GM23338 (cell line): ENCODE measurements at regions not wholly inside any gene's neighbourhood (a gene's known extent, or its start where the extent isn't known, plus 50 kb on each side); places are given as distances from the start of the nearest gene placed in this dataset.

Experiments
- ATAC-seq: fragments of 200-7000 bp; cut with Tn5 transposase; 3 replicates; pipeline ENCODE4 v1.9.1; 2020
- DNase-seq: peaks from one replicate; pipeline ENCODE4 v3.0.0-alpha.2; 2015; ENCODE audit warnings: low spot score
- H2AFZ ChIP-seq: fragments of 200-600 bp; sonication (generic); 2 replicates; pipeline ENCODE4 v1.8.0; 2016; ENCODE audit warnings: antibody characterized with exemption, mild to moderate bottlenecking, moderate library complexity
- H3F3A ChIP-seq: fragments of 200-600 bp; sonication (generic); replicated peaks from 2 replicates; pipeline ENCODE4 v1.8.0; 2017; ENCODE audit warnings: antibody characterized with exemption, mixed run types, low read depth
- H3K27ac ChIP-seq: fragments of 200-600 bp; sonication (generic); 2 replicates; pipeline ENCODE4 v1.6.1; 2016; ENCODE audit warnings: low read depth
- H3K27me3 ChIP-seq: fragments of 200-600 bp; sonication (generic); 2 replicates; pipeline ENCODE4 v1.8.0; 2016; ENCODE audit warnings: mild to moderate bottlenecking, mixed run types, moderate library complexity; ENCODE audit not compliant: insufficient read depth
- H3K36me3 ChIP-seq: fragments of 200-600 bp; sonication (generic); 2 replicates; pipeline ENCODE4 v1.8.0; 2016; ENCODE audit warnings: mild to moderate bottlenecking; ENCODE audit not compliant: insufficient read depth
- H3K4me1 ChIP-seq: fragments of 200-600 bp; sonication (generic); 2 replicates; pipeline ENCODE4 v1.8.0; 2016; ENCODE audit warnings: mild to moderate bottlenecking, moderate library complexity; ENCODE audit not compliant: insufficient read depth
- H3K4me2 ChIP-seq: fragments of 200-600 bp; sonication (generic); 2 replicates; pipeline ENCODE4 v1.7.1; 2017; ENCODE audit warnings: mixed run types
- H3K4me3 ChIP-seq: fragments of 200-600 bp; sonication (generic); 2 replicates; pipeline ENCODE4 v1.6.1; 2016; ENCODE audit warnings: mixed run types
- H3K79me2 ChIP-seq: fragments of 200-600 bp; sonication (generic); replicated peaks from 2 replicates; pipeline ENCODE4 v1.8.0; 2017; ENCODE audit warnings: mild to moderate bottlenecking; ENCODE audit not compliant: insufficient read depth
- H3K9me2 ChIP-seq: fragments of 200-600 bp; sonication (generic); 2 replicates; pipeline ENCODE4 v1.8.0; 2017; ENCODE audit not compliant: insufficient read depth
- H4K20me1 ChIP-seq: fragments of 200-600 bp; sonication (generic); replicated peaks from 2 replicates; pipeline ENCODE4 v1.8.0; 2017; ENCODE audit warnings: mild to moderate bottlenecking; ENCODE audit not compliant: insufficient read depth
- H3K27ac Mint-ChIP-seq: 2 replicates; pipeline ENCODE4 v1.8.0; 2020; ENCODE audit warnings: inconsistent platforms, mild to moderate bottlenecking, moderate library complexity, mixed read lengths
- H3K27me3 Mint-ChIP-seq: 3 replicates; pipeline ENCODE4 v1.8.0; 2022; ENCODE audit warnings: low read depth, mild to moderate bottlenecking, moderate library complexity, mixed read lengths, inconsistent platforms; ENCODE audit not compliant: insufficient read depth, poor library complexity
- H3K36me3 Mint-ChIP-seq: 3 replicates; pipeline ENCODE4 v1.8.0; 2021; ENCODE audit warnings: low read depth, mild to moderate bottlenecking, inconsistent platforms, moderate library complexity, mixed read lengths
- H3K4me1 Mint-ChIP-seq: 3 replicates; pipeline ENCODE4 v1.8.0; 2020; ENCODE audit warnings: mild to moderate bottlenecking, inconsistent platforms, mixed read lengths
- H3K4me3 Mint-ChIP-seq: 3 replicates; pipeline ENCODE4 v1.8.0; 2021; ENCODE audit warnings: moderate library complexity, mild to moderate bottlenecking, inconsistent platforms, mixed read lengths
- H3K9me3 Mint-ChIP-seq: 3 replicates; pipeline ENCODE4 v1.8.0; 2020; ENCODE audit warnings: moderate library complexity, mild to moderate bottlenecking, inconsistent platforms, mixed read lengths
- CREB1 ChIP-seq: fragments of 250-450 bp; sonication (Bioruptor Pico); IDR thresholded peaks from 2 replicates; pipeline ENCODE4 v1.5.0; 2020; ENCODE audit warnings: low read depth, mild to moderate bottlenecking, moderate library complexity
- EZH2 ChIP-seq: fragments of 200-600 bp; sonication (generic); IDR thresholded peaks from one replicate; pipeline ENCODE4 v1.8.0; 2017; ENCODE audit warnings: antibody characterized with exemption, mild to moderate bottlenecking, low read depth; ENCODE audit not compliant: unreplicated experiment
- JUNB ChIP-seq: IDR thresholded peaks from one replicate; pipeline ENCODE4 v1.6.1; 2016; ENCODE audit warnings: antibody characterized with exemption; ENCODE audit not compliant: unreplicated experiment
- NANOG ChIP-seq: IDR thresholded peaks from 2 replicates; pipeline ENCODE4 v1.6.1; 2016; ENCODE audit warnings: antibody characterized with exemption, borderline replicate concordance
- POLR2AphosphoS5 ChIP-seq: IDR thresholded peaks from 2 replicates; pipeline ENCODE4 v1.6.1; 2016; ENCODE audit warnings: antibody characterized with exemption, low read depth
- ZNF331 ChIP-seq: fragments of 250-450 bp; sonication (Bioruptor Pico); IDR thresholded peaks from 2 replicates; pipeline ENCODE4 v1.5.0; 2020; ENCODE audit warnings: low read depth, mild to moderate bottlenecking, moderate library complexity
- TF ChIP-seq, protein P1 (sequence below): IDR thresholded peaks from 2 replicates; pipeline ENCODE4 v1.6.1; 2016; ENCODE audit warnings: antibody characterized with exemption
- TF ChIP-seq, protein P2 (sequence below), 2 experiments: fragments of 200-600 bp in 1 of 2; sonication (generic) in 1 of 2; conservative IDR thresholded peaks; 2 replicates each; pipeline versions ENCODE4 v1.5.1 to v1.6.1; 2016 to 2017; ENCODE audit warnings: antibody characterized with exemption in 2 of 2, low read depth in 2 of 2, mild to moderate bottlenecking in 2 of 2, moderate library complexity in 1 of 2
- TF ChIP-seq, protein P3 (sequence below): IDR thresholded peaks from one replicate; pipeline ENCODE4 v1.6.1; 2018; ENCODE audit warnings: antibody characterized with exemption; ENCODE audit not compliant: unreplicated experiment

DNA sequence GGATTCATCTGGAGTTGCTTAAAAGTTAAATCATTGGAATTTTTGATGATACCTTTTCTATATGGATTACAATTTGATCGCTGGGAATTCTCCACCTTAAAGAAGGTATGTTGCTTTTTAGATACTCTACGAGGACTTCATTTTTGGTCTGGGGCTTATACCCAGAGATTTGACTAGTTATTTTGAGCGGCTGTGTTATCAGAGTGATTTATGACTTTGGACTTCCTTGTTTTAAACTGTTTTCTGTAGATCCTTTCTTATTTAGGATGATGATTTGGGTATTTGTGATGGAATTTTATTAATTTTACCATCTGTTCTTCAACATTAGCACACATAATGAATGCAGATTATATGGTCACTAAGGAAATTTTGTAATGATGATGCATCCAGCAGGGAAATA, 75.2 kb downstream of the SOX4 start (continued):
- TF ChIP-seq, protein P1, sequence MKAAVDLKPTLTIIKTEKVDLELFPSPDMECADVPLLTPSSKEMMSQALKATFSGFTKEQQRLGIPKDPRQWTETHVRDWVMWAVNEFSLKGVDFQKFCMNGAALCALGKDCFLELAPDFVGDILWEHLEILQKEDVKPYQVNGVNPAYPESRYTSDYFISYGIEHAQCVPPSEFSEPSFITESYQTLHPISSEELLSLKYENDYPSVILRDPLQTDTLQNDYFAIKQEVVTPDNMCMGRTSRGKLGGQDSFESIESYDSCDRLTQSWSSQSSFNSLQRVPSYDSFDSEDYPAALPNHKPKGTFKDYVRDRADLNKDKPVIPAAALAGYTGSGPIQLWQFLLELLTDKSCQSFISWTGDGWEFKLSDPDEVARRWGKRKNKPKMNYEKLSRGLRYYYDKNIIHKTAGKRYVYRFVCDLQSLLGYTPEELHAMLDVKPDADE, result no peak
- no peak for TF ChIP-seq ZNF331 (CRISPR knock-in tag)
- TF ChIP-seq, protein P2, sequence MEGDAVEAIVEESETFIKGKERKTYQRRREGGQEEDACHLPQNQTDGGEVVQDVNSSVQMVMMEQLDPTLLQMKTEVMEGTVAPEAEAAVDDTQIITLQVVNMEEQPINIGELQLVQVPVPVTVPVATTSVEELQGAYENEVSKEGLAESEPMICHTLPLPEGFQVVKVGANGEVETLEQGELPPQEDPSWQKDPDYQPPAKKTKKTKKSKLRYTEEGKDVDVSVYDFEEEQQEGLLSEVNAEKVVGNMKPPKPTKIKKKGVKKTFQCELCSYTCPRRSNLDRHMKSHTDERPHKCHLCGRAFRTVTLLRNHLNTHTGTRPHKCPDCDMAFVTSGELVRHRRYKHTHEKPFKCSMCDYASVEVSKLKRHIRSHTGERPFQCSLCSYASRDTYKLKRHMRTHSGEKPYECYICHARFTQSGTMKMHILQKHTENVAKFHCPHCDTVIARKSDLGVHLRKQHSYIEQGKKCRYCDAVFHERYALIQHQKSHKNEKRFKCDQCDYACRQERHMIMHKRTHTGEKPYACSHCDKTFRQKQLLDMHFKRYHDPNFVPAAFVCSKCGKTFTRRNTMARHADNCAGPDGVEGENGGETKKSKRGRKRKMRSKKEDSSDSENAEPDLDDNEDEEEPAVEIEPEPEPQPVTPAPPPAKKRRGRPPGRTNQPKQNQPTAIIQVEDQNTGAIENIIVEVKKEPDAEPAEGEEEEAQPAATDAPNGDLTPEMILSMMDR (conservative IDR thresholded peaks at IDR 0.05; ENCODE audit: low read depth in 2 of 2), result no peak

DNA sequence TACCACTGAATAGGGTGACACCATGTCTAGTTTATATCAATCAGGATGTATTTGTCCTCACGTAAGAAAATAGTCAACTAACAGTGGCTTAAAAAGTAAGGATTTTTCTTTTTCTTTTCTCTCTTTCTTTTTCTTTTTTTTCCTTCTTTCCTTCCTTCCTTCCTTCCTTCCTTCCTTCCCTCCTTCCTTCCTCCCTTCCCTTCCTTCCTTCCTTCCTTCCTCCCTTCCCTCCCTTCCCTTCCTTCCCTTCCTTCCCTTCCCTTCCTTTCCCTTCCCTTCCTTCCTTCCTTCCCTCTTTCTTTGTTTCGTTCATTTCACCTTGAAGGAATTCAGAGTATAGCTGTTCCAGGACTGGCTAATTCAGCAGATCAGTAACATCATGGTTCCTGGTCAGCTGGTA, 83.2 kb downstream of the SOX4 start:
- Histone ChIP-seq H3F3A (peaks cover 3% of the 10 kb centered on the region; the same call in 1 of the 2 replicates), H3K27ac (no peak overlapping the region), H3K4me1 (peaks cover 33% of the 10 kb centered on the region), H3K36me3 (0 out of 2 replicates have a peak, but pooled peaks cover 10% of the 10 kb centered on the region), H3K4me3 (no peak overlapping the region), H3K4me2 (no peak overlapping the region), H3K27me3 (no peaks in the 10 kb centered on the region), H3K9me2 (no peaks in the 10 kb centered on the region), H3K79me2 (peaks cover 100% of the 10 kb centered on the region), H4K20me1 (peaks cover 17% of the 10 kb centered on the region), H2AFZ (no peak overlapping the region)
- peaks cover 33% of the 10 kb centered on the region for H3K4me1 Mint-ChIP-seq
- no peak overlapping the region for H3K4me3 Mint-ChIP-seq
- no peak overlapping the region for H3K27ac Mint-ChIP-seq
- H3K27me3 Mint-ChIP-seq, result peaks cover 7% of the 10 kb centered on the region
- DNase-seq (no peak), ATAC-seq (no peak)
- peaks cover 67% of the 10 kb centered on the region for H3K36me3 Mint-ChIP-seq
- H3K9me3 Mint-ChIP-seq, result no peaks in the 10 kb centered on the region
- TF ChIP-seq EZH2, result no peak
- TF ChIP-seq ZNF331 (CRISPR knock-in tag), result no peak
- no peak for TF ChIP-seq POLR2AphosphoS5
- TF ChIP-seq, protein P3, sequence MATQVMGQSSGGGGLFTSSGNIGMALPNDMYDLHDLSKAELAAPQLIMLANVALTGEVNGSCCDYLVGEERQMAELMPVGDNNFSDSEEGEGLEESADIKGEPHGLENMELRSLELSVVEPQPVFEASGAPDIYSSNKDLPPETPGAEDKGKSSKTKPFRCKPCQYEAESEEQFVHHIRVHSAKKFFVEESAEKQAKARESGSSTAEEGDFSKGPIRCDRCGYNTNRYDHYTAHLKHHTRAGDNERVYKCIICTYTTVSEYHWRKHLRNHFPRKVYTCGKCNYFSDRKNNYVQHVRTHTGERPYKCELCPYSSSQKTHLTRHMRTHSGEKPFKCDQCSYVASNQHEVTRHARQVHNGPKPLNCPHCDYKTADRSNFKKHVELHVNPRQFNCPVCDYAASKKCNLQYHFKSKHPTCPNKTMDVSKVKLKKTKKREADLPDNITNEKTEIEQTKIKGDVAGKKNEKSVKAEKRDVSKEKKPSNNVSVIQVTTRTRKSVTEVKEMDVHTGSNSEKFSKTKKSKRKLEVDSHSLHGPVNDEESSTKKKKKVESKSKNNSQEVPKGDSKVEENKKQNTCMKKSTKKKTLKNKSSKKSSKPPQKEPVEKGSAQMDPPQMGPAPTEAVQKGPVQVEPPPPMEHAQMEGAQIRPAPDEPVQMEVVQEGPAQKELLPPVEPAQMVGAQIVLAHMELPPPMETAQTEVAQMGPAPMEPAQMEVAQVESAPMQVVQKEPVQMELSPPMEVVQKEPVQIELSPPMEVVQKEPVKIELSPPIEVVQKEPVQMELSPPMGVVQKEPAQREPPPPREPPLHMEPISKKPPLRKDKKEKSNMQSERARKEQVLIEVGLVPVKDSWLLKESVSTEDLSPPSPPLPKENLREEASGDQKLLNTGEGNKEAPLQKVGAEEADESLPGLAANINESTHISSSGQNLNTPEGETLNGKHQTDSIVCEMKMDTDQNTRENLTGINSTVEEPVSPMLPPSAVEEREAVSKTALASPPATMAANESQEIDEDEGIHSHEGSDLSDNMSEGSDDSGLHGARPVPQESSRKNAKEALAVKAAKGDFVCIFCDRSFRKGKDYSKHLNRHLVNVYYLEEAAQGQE, result no peak
- TF ChIP-seq NANOG, result no peak
- TF ChIP-seq, protein P1, result no peak
- no peak for TF ChIP-seq CREB1 (CRISPR knock-in tag)
- TF ChIP-seq JUNB, result no peak
- TF ChIP-seq, protein P2 (conservative IDR thresholded peaks at IDR 0.05; ENCODE audit: low read depth in 2 of 2), result no peak
